GM12878 (cell line): ENCODE measurements at regions not wholly inside any gene's neighbourhood (a gene's known extent, or its start where the extent isn't known, plus 50 kb on each side); places are given as distances from the start of the nearest gene placed in this dataset.

ENCODE experiments used
- ATAC-seq: fragments of 200-7000 bp; cut with Tn5 transposase; 3 replicates; pipeline ENCODE4 v1.9.1; 2020; ENCODE audit warnings: mild to moderate bottlenecking, moderate library complexity
- BruUV-seq: library from RNA; stranded (reverse); fragments of 400-500 nt; replicated peaks from 2 replicates; lab custom pipeline; 2021; lab: Mats Ljungman, UMichigan
- CTCF ChIA-PET: fragments of 300-600 bp; sonication (Branson Sonifier 250); formaldehyde crosslinking; extraction: SDS; loops from one replicate; lab custom pipeline; 2021; ENCODE audit warnings: inconsistent platforms; lab: Yijun Ruan, JAX
- POLR2A ChIA-PET: fragments of 350-600 bp; formaldehyde crosslinking; extraction: SDS; loops from one replicate; lab custom pipeline; 2021; ENCODE audit warnings: inconsistent platforms; lab: Charles Lee
- RAD21 ChIA-PET: fragments of 300-600 bp; sonication (Branson Sonifier 250); formaldehyde crosslinking; loops from one replicate; lab custom pipeline; 2023; ENCODE audit warnings: antibody characterized with exemption; ENCODE audit not compliant: unreplicated experiment; lab: Charles Lee
- SMC1A ChIA-PET: fragments of 300-600 bp; sonication (Branson Sonifier 250); formaldehyde crosslinking; loops from one replicate; lab custom pipeline; 2023; ENCODE audit not compliant: unreplicated experiment, uncharacterized antibody; lab: Charles Lee
- DNase-seq: peaks from one replicate; pipeline ENCODE4 v3.0.0-alpha.2; 2011; ENCODE audit warnings: low read depth, low spot score
- FAIRE-seq: peaks from 3 replicates; lab custom pipeline; 2011; peaks lifted over from hg19 to GRCh38; lab: Jason Lieb, UNC
- H2AFZ ChIP-seq: 2 replicates; pipeline ENCODE4 v1.6.0; 2011; ENCODE audit warnings: low read depth, low read length, control low read depth; ENCODE audit not compliant: control insufficient read depth
- H3K27ac ChIP-seq: 2 replicates; pipeline ENCODE4 v1.5.1; 2011; ENCODE audit warnings: control low read depth; ENCODE audit not compliant: control insufficient read depth, insufficient read depth
- H3K27me3 ChIP-seq, 2 experiments: replicated peaks in 1 of 2; 2 replicates each; pipeline versions ENCODE4 v1.6.0 to v1.6.1; 2011; ENCODE audit warnings: low read length in 1 of 2; ENCODE audit not compliant: control insufficient read depth in 2 of 2, insufficient read depth in 2 of 2
- H3K36me3 ChIP-seq, 2 experiments: 2 replicates each; pipeline ENCODE4 v1.5.1; 2011; ENCODE audit warnings: low read length in 1 of 2; ENCODE audit not compliant: control insufficient read depth in 2 of 2, insufficient read depth in 2 of 2
- H3K4me1 ChIP-seq: 2 replicates; pipeline ENCODE4 v1.6.1; 2011; ENCODE audit warnings: mild to moderate bottlenecking, low read length, moderate library complexity, mixed read lengths; ENCODE audit not compliant: control insufficient read depth, insufficient read depth
- H3K4me2 ChIP-seq: 2 replicates; pipeline ENCODE4 v1.6.0; 2011; ENCODE audit warnings: control low read depth; ENCODE audit not compliant: control insufficient read depth, insufficient read depth
- H3K4me3 ChIP-seq: fragments of 200-600 bp; sonication (generic); 2 replicates; pipeline ENCODE4 v1.5.1; 2016
- H3K79me2 ChIP-seq: 2 replicates; pipeline ENCODE4 v1.6.0; 2011; ENCODE audit warnings: low read length; ENCODE audit not compliant: control insufficient read depth, insufficient read depth
- H3K9ac ChIP-seq: 2 replicates; pipeline ENCODE4 v1.8.0; 2011; ENCODE audit warnings: low read length, control low read depth, mixed read lengths; ENCODE audit not compliant: control insufficient read depth, insufficient read depth
- H3K9me3 ChIP-seq: replicated peaks from 3 replicates; pipeline ENCODE4 v1.5.1; 2011; ENCODE audit warnings: mild to moderate bottlenecking, low read length; ENCODE audit not compliant: control insufficient read depth, insufficient read depth
- H4K20me1 ChIP-seq: 2 replicates; pipeline ENCODE4 v1.6.0; 2011; ENCODE audit not compliant: control insufficient read depth, insufficient read depth
- ATF7 ChIP-seq: fragments of 450-650 bp; IDR thresholded peaks from 2 replicates; pipeline ENCODE4 v1.6.1; 2016; ENCODE audit warnings: low read depth, mild to moderate bottlenecking
- BCLAF1 ChIP-seq: fragments of 450-650 bp; IDR thresholded peaks from 2 replicates; pipeline ENCODE4 v1.6.1; 2017; ENCODE audit warnings: antibody characterized with exemption, mild to moderate bottlenecking, moderate library complexity
- CREM ChIP-seq: IDR thresholded peaks from 2 replicates; pipeline ENCODE4 v1.6.1; 2014; ENCODE audit warnings: antibody characterized with exemption, low read depth
- IKZF1 ChIP-seq: fragments of 450-650 bp; conservative IDR thresholded peaks from 2 replicates; pipeline ENCODE4 v1.6.1; 2017; ENCODE audit warnings: antibody characterized with exemption, mild to moderate bottlenecking
- NFIC ChIP-seq: IDR thresholded peaks from 2 replicates; pipeline ENCODE4 v1.6.1; 2012; ENCODE audit warnings: low read depth, mild to moderate bottlenecking, inconsistent platforms, low read length, moderate library complexity
- PML ChIP-seq: IDR thresholded peaks from 2 replicates; pipeline ENCODE4 v1.6.1; 2012; ENCODE audit warnings: low read length, inconsistent platforms
- SIN3A ChIP-seq: IDR thresholded peaks from 2 replicates; pipeline ENCODE4 v1.6.1; 2012; ENCODE audit warnings: low read depth, low read length, improper control_type of control experiment
- SMAD5 ChIP-seq: IDR thresholded peaks from 2 replicates; pipeline ENCODE4 v1.6.1; 2016; ENCODE audit warnings: antibody characterized with exemption, low read depth
- TCF12 ChIP-seq: IDR thresholded peaks from 2 replicates; pipeline ENCODE4 v1.6.1; 2011; ENCODE audit warnings: low read depth, mild to moderate bottlenecking, low read length
- ZSCAN29 ChIP-seq: fragments of 450-650 bp; IDR thresholded peaks from 2 replicates; pipeline ENCODE4 v1.6.1; 2017; ENCODE audit warnings: mild to moderate bottlenecking, moderate library complexity
- WGBS: methylation state at CpG from one replicate; pipeline ENCODE4 v1.1.6; 2016; ENCODE audit warnings: low lambda C conversion rate; ENCODE audit not compliant: insufficient replicate concordance, insufficient coverage; ENCODE audit errors: missing lambda C conversion rate; 5-methylcytosine and 5-hydroxymethylcytosine counted together
- in situ Hi-C: fragments of 300-500 bp; cut with MboI; formaldehyde crosslinking; loops from 9 replicates; pipeline ENCODE4 v1.14.3; 2018; ENCODE audit warnings: mixed read lengths
- intact Hi-C: fragments of 100-400 bp; cut with micrococcal nuclease; formaldehyde crosslinking; loops from one replicate; pipeline ENCODE4 v1.14.2; 2022; ENCODE audit not compliant: unreplicated experiment

GRCh38 chr21:19870682-19871081 is 1127.5 kb upstream of the NCAM2 start:
- H3K4me2 ChIP-seq = no peak overlapping the region
- RAD21 ChIA-PET = no interaction called here
- no peak overlapping the region for H2AFZ ChIP-seq
- no peak overlapping the region for H3K27ac ChIP-seq
- H3K36me3 ChIP-seq = no peaks in the 10 kb centered on the region
- POLR2A ChIA-PET = no interaction called here
- no peaks in the 10 kb centered on the region for H3K27me3 ChIP-seq
- WGBS = 70% methylated on average over 2 of the region's 2 CpGs
- no peaks in the 10 kb centered on the region for H3K9me3 ChIP-seq
- no peaks in the 10 kb centered on the region for H3K4me1 ChIP-seq
- DNase-seq (no peak), FAIRE-seq (no peak), ATAC-seq (no peak)
- no peak overlapping the region for H3K4me3 ChIP-seq
- intact Hi-C loops (no loop called here), in situ Hi-C loops (no loop called here)
- no peak for TF ChIP-seq ZSCAN29
- TF ChIP-seq TCF12 = no peak
- no peak for TF ChIP-seq NFIC
- no peak for TF ChIP-seq PML
- no peak for TF ChIP-seq SIN3A
- no peak for TF ChIP-seq IKZF1
- no peak for TF ChIP-seq SMAD5
- TF ChIP-seq BCLAF1 = no peak
- TF ChIP-seq CREM = no peak
- no peak for TF ChIP-seq ATF7
- H4K20me1 ChIP-seq = no peaks in the 10 kb centered on the region
- SMC1A ChIA-PET = no interaction called here
- H3K79me2 ChIP-seq = no peaks in the 10 kb centered on the region
- no TSS peak for BruUV-seq
- CTCF ChIA-PET = interaction anchor here (0.7 kb wide), 1 partner anchor 10 kb away, joined by 3 read pairs; no protein-coding TSS in a partner anchor
- H3K9ac ChIP-seq = no peak overlapping the region
